ENCODE measurements at regions not wholly inside any gene's neighbourhood (a gene's known extent, or its start where the extent isn't known, plus 50 kb on each side); places are given as distances from the start of the nearest gene placed in this dataset.

DNA sequence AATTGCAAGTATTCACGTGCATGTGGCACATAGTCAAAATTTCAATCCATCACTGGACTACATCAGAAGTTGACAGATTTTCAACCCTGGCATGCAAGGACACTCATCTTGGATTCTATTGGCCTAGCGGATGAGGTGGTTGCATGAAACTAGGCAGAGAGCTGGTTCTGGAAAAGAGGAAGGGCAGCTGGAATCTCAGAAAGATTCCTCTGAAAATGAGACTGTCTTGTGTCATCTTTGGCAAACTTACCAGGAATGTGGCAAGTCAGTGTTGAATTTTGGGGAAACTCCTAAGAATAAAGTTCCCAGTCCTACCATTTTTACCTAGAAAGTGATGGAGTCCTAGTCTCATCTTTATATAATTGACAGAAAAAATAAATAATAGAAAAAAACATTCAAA lies 384.3 kb upstream of the NR2F2 start:
- DNase-seq (ENCODE audit: low read depth in 1 of 2, low spot score in 2 of 2), result no peak
- no peak overlapping the region for H3K4me3 ChIP-seq (ENCODE audit: extremely low read depth in 1 of 4, insufficient read depth in 2 of 4, low read depth in 3 of 4, low read length in 4 of 4)
- ChIA-PET CTCF (ENCODE audit: partially characterized antibody) (no interaction called here), POLR2A (ENCODE audit: partially characterized antibody) (no interaction called here)
- no peak overlapping the region for H2AK5ac ChIP-seq (ENCODE audit: low read depth, low read length)
- no peak overlapping the region for H4K8ac ChIP-seq (ENCODE audit: extremely low read depth, insufficient read depth, low read length)
- no peak overlapping the region for H2BK20ac ChIP-seq (ENCODE audit: low read length)
- no peaks in the 10 kb centered on the region for H3K27me3 ChIP-seq (replicated peaks in 1 of 4; ENCODE audit: control insufficient read depth in 3 of 4, extremely low read depth in 1 of 4, insufficient read depth in 3 of 4, low read length in 3 of 4)
- no peak overlapping the region for H3K4me2 ChIP-seq (ENCODE audit: insufficient read depth in 1 of 2, low read depth in 2 of 2, low read length in 2 of 2)
- no peak overlapping the region for H3K56ac ChIP-seq (replicated peaks; ENCODE audit: insufficient read length, low read depth, low read length)
- H3K9ac ChIP-seq (replicated peaks in 1 of 4; ENCODE audit: extremely low read depth in 1 of 4, low read depth in 3 of 4, low read length in 3 of 4), result no peak overlapping the region
- H2BK120ac ChIP-seq (replicated peaks; ENCODE audit: low read depth, low read length), result no peak overlapping the region
- H4K20me1 ChIP-seq (replicated peaks in 1 of 2; ENCODE audit: control insufficient read depth in 1 of 2, insufficient read depth in 2 of 2, low read length in 2 of 2), result no peaks in the 10 kb centered on the region
- H3K23me2 ChIP-seq (ENCODE audit: low read depth, low read length), result no peaks in the 10 kb centered on the region
- no peak for FAIRE-seq
- no peaks in the 10 kb centered on the region; the same call in 1 of the 2 replicates for H3K79me1 ChIP-seq (ENCODE audit: low read depth, low read length)
- no peaks in the 10 kb centered on the region for H3K36me3 ChIP-seq (ENCODE audit: control insufficient read depth in 2 of 4, insufficient read depth in 4 of 4, low read length in 3 of 4)
- no peak overlapping the region for H4K5ac ChIP-seq (ENCODE audit: insufficient read length, low read depth, low read length)
- H2BK15ac ChIP-seq (ENCODE audit: low read length), result no peak overlapping the region
- no peak overlapping the region for H3K4ac ChIP-seq (replicated peaks; ENCODE audit: insufficient read length, low read depth, low read length)
- 85% methylated on average over 2 of the region's 2 CpGs; no CpG with 5 or more reads in 1 of the 2 experiments for WGBS, 2 experiments (ENCODE audit: extremely low coverage in 1 of 2, insufficient coverage in 1 of 2, insufficient read length in 1 of 2, insufficient replicate concordance in 2 of 2, low coverage in 1 of 2, low lambda C conversion rate in 2 of 2, missing lambda C conversion rate in 1 of 2)
- H3K14ac ChIP-seq (ENCODE audit: insufficient read length), result no peak overlapping the region
- H3K18ac ChIP-seq (ENCODE audit: extremely low read depth, low read length), result no peak overlapping the region
- no peak overlapping the region for H3K27ac ChIP-seq (ENCODE audit: low read depth, low read length)
- H2AFZ ChIP-seq (ENCODE audit: low read length), result no peak overlapping the region
- H3K79me2 ChIP-seq (ENCODE audit: control insufficient read depth in 1 of 2, insufficient read depth in 2 of 2, low read length in 2 of 2), result no peaks in the 10 kb centered on the region
- no peak overlapping the region for H2BK12ac ChIP-seq (ENCODE audit: low read depth, low read length)
- no peak overlapping the region for H2BK5ac ChIP-seq (ENCODE audit: low read depth, low read length)
- H4K91ac ChIP-seq (replicated peaks; ENCODE audit: insufficient read length, low read length), result no peak overlapping the region
- no peak overlapping the region for H3K23ac ChIP-seq (ENCODE audit: insufficient read length)
- H3K4me1 ChIP-seq (replicated peaks in 1 of 4; ENCODE audit: control insufficient read depth in 3 of 4, insufficient read depth in 4 of 4, low read length in 3 of 4), result no peaks in the 10 kb centered on the region
- H3K9me3 ChIP-seq (ENCODE audit: insufficient read depth in 2 of 2, low read depth in 1 of 2, low read length in 1 of 2), result no peaks in the 10 kb centered on the region
- no peak for TF ChIP-seq TCF12 (IDR thresholded peaks at IDR 0.05; ENCODE audit: low read depth, low read length)
- no peak for TF ChIP-seq EP300 (IDR thresholded peaks at IDR 0.05; ENCODE audit: borderline replicate concordance in 1 of 2, low read depth in 2 of 2, low read length in 2 of 2)
- no peak for TF ChIP-seq KDM1A (IDR thresholded peaks at IDR 0.05; ENCODE audit: borderline replicate concordance, low read length)
- no peak for TF ChIP-seq GTF2F1 (IDR thresholded peaks at IDR 0.05; ENCODE audit: borderline replicate concordance, low read depth, low read length)
- no peak for TF ChIP-seq SAP30 (IDR thresholded peaks at IDR 0.05; ENCODE audit: insufficient read depth, insufficient replicate concordance, low read length)
- no peak for TF ChIP-seq EZH2 (IDR thresholded peaks at IDR 0.05; ENCODE audit: low read depth, low read length, severe bottlenecking)
- no peak for TF ChIP-seq KDM5A (IDR thresholded peaks at IDR 0.05; ENCODE audit: low read length)
- no peak for TF ChIP-seq TAF7 (optimal IDR thresholded peaks at IDR 0.05; ENCODE audit: borderline replicate concordance, low read depth, low read length)
- TF ChIP-seq PHF8 (conservative IDR thresholded peaks at IDR 0.05; ENCODE audit: low read depth, low read length), result no peak
- no peak for TF ChIP-seq CTBP2 (IDR thresholded peaks at IDR 0.05; ENCODE audit: borderline replicate concordance, insufficient read depth, insufficient read length, low read length)
- TF ChIP-seq KDM4A (IDR thresholded peaks at IDR 0.05; ENCODE audit: low read depth, low read length, severe bottlenecking), result no peak
- TF ChIP-seq, protein P1, sequence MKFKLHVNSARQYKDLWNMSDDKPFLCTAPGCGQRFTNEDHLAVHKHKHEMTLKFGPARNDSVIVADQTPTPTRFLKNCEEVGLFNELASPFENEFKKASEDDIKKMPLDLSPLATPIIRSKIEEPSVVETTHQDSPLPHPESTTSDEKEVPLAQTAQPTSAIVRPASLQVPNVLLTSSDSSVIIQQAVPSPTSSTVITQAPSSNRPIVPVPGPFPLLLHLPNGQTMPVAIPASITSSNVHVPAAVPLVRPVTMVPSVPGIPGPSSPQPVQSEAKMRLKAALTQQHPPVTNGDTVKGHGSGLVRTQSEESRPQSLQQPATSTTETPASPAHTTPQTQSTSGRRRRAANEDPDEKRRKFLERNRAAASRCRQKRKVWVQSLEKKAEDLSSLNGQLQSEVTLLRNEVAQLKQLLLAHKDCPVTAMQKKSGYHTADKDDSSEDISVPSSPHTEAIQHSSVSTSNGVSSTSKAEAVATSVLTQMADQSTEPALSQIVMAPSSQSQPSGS (IDR thresholded peaks at IDR 0.05; ENCODE audit: low read length), result no peak
- TF ChIP-seq JUND (IDR thresholded peaks at IDR 0.05; ENCODE audit: low read length), result no peak

All from H1 (cell line).